Mammary epithelial cell (primary cell): ENCODE measurements at regions not wholly inside any gene's neighbourhood (a gene's known extent, or its start where the extent isn't known, plus 50 kb on each side); places are given as distances from the start of the nearest gene placed in this dataset.

ENCODE experiments used
- CTCF ChIP-seq, 2 donors: IDR thresholded peaks in 1 of 2; conservative IDR thresholded peaks in 1 of 2; 2 replicates each; pipeline ENCODE4 v1.5.1; 2011 to 2012; ENCODE audit warnings: inconsistent platforms in 2 of 2, low read length in 2 of 2, mild to moderate bottlenecking in 2 of 2, control low read depth in 1 of 2, low read depth in 1 of 2; ENCODE audit not compliant: insufficient read depth in 1 of 2; ENCODE audit errors: extremely low read depth in 1 of 2
- EZH2 ChIP-seq: IDR thresholded peaks from 2 replicates; pipeline ENCODE4 v1.6.1; 2012; ENCODE audit warnings: low read length, inconsistent platforms, borderline replicate concordance

DNA sequence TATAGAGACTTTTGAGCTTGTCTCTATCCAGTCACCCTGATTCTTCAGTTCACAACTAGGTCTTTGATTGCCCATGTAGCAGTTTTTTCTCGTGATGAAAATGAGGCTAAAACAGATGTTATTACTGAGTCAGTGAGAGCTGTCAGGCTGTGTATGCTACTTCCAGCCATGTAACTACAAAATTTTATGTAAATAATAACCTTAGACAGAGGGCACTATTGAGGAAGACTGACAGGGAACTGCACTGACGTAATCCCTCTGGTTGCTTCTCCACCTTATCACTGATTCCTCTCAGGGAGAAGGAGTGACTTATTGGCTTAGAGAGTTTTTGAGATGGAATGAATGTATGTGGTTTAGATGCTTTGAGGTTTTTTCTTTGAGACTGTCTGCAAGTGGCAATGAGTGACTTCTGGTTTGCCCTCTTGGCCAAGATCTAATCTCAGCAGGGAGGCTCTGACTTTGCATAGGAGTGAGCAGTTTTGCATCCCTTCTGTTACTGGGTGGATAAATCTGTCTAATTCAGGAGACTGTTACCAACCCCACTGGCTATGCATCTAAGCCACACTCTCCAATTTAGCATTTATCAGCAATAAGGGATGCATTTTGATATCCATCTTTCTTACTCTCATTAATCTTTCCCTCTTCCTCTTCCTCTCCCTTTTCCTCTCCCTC is 555.2 kb upstream of the FANCL start:
- TF ChIP-seq CTCF (conservative IDR thresholded peaks at IDR 0.05 in 1 of 2, IDR thresholded peaks at IDR 0.05 in 1 of 2; ENCODE audit: extremely low read depth in 1 of 2, insufficient read depth in 1 of 2, low read depth in 1 of 2, low read length in 2 of 2) = no peak
- no peak for TF ChIP-seq EZH2
